ENCODE measurements at regions not wholly inside any gene's neighbourhood (a gene's known extent, or its start where the extent isn't known, plus 50 kb on each side); places are given as distances from the start of the nearest gene placed in this dataset.

DNA sequence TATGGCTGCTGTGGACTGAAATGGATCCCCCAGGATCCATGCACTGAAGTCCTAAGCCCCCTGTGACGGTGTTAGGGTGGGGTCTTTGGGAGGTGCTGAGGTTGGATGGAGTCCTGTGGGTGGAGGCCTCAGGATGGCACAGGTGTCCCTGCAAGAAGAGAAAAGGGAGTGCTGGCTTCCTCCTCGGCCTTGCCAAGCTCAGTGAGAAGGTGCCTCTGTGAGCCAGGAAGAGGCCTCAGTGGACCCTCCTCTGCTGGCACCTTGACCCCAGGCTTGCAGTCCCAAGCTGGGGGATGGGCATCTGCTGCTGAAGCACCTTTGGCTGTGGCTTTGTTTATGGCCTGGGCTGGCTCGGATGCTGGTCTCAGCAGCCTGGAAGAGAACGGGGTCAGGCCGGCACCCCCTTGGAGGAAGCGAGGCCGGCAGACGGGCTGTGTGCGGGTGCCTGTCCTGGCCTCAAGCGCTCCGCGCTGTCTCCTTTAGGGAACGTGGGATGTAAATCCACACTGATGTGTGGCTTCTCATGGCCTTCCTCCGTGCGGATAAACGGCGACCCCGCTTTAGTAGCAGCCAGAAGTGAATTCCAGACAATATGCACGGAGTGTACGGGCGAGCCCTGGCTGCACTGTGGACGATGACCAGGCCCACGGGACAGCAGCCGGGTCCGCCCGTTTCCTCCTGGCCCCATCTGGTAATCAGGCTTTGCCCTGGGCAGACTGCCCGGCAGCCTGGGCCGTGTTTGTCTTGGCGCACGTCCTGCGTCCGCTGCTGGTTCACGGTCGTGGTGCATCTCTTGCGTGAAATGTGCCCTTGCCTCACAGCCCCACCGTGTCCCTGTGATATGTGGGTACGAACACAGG lies 182.6 kb downstream of the ERMARD start:
- in situ Hi-C loops (cut with HindIII; ENCODE audit: low pct_unique_long_range_greater_than_20kb, low sequenced_read_pairs): no loop called here
- DNase-seq (ENCODE audit: low read depth, low spot score): no peak

DNA sequence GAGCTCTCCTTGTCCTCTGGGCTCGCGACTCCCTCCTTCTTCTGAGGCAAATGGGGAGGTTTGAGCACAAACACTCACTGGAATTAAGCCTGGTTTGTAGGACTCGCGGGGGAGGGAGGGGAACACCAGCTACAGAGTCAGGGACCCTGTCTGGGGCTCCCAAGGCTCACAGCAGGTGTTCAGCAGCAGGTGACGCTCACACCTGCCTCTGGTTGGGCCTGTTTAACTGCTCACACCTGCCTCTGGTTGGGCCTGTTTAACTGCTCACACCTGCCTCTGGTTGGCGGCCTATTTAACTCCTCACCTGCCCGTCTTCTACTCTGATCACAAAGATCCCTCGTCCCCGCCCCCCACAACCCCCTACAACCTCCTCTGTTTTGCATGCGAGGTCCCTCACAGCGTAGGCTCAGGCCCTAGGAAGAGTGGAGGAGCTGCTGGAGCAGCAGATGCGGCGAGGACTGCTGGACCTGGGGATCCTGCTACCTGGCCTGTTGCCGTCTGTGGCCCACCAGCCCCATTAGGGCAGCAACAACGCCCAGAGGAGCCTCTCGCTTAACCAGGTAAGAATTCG lies 181.9 kb downstream of the ERMARD start:
- in situ Hi-C loops (cut with HindIII; ENCODE audit: low pct_unique_long_range_greater_than_20kb, low sequenced_read_pairs): no loop called here
- no peak for DNase-seq (ENCODE audit: low read depth, low spot score)

DNA sequence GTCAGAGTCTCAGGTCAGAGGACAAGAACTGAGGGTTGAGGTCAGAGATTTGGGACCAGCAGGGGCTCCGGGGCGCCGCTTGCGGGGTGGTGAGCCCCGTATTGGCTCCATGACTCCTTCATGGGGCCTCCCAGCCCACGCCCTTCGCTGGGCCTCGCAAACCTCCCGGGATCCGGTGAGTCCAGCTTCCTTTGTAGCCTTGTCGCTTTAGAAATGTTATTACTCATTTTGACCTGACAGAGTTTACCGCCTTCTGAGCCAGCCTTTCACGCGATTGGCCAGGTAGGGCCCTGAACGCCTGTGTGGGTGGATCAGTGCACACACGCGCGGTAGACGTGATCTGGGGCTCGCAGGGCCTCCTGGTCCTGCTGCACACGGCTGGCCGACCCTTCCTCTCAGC lies 181.1 kb downstream of the ERMARD start:
- in situ Hi-C loops (cut with HindIII; ENCODE audit: low pct_unique_long_range_greater_than_20kb, low sequenced_read_pairs): no loop called here

DNA sequence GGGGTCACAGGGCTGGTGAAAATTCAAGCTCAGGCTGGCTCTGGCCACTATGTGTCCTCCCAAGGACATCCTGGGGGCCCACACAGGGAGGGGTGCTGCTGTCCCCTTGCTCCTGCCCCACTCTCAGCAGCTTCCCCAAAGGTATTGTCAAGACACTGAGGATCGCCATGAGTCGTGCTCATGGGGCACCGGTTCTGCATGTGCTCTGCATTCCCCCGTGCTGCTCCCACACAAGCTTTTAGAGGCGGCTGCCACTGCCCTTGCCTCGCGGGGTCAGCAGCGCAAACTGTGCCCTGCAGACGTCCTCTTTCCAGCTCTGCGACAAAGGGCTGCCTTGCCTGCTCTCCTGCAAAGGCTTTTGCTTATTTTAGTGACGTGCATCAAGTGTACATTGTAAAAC lies 179.8 kb downstream of the ERMARD start:
- in situ Hi-C loops (cut with HindIII; ENCODE audit: low pct_unique_long_range_greater_than_20kb, low sequenced_read_pairs): no loop called here
- no peak for DNase-seq (ENCODE audit: low read depth, low spot score)

More for the DNA sequence above, 181.1 kb downstream of the ERMARD start:
- DNase-seq (ENCODE audit: low read depth, low spot score): no peak

DNA sequence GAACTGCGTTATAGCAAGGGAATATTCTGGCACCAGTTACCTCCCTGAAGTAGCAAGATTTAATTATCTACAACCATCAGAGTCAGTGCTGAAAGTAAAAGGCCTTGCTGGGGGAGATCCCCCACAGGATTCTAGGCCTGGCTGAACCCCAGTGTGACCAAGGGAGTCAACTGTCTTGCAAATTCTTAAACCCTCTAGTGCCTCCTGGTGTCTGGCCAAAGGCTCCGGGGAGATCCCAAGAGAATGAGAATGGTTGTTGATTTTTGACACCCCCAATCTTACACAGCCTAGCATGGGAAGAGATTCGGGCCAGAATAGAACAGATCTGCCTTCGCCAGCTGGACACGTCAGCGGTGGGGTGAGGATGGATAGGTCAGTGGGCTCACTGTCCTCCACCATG lies 179.4 kb downstream of the ERMARD start:
- peak; percentile 6 for DNase-seq (ENCODE audit: low read depth, low spot score)
- in situ Hi-C loops (cut with HindIII; ENCODE audit: low pct_unique_long_range_greater_than_20kb, low sequenced_read_pairs): no loop called here

DNA sequence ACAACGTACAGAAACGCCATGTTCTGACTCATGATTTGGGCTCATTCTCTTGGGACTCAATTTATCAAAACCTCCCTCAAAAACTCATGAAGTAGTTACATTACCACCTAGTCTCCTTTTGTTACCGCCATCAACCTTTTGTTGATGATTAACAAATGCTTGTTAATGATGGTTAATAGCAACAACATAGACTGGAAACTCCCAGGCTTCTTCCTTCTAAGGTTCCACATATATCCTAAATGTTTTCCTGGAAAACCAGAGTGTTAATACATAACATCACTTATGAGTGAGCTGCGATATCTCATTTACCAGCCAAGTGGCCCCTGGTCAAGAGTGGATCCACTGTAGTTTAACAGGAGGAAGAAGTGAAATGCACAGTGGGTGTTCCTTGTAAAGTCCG lies 176.3 kb downstream of the ERMARD start:
- no peak for DNase-seq (ENCODE audit: low read depth, low spot score)
- in situ Hi-C loops (cut with HindIII; ENCODE audit: low pct_unique_long_range_greater_than_20kb, low sequenced_read_pairs): no loop called here

DNA sequence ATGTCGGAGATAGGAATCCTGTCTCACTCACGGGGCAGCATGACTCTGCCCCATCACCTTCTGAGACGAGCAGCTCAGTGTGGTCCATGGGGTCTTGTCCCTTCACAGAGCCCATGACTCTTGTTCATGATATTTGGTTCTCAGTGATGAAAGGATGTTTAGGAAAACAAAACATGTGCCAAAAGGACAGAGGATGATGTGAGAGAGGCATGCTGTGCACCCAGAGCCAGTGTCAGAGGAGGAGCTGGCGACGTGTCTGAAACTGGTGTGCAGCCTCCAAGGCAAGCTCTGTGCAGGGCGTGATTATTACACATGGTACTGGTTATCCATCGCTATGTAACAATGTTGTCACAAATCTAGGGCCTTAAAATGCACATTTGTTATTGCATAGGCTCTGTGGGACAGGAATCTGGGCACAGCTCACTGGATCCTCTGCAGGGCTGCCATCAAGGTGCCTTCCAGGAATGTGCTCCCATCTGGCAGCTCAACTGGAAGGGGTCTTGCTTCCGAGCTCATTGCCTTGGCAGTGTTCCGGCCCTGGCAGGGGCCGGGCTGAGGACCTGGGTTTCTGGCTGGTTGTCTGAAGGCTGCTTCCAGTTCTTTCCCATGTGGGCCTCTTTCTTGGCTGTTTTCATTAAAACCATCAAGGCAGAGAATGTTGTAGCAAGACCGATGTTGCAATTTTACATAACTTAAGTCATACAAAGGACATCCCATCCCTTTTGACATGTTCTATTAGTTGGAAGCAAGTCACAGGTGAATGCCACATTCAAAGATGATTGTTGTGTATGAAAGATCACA lies 175.4 kb downstream of the ERMARD start:
- DNase-seq (ENCODE audit: low read depth, low spot score): no peak
- in situ Hi-C loops (cut with HindIII; ENCODE audit: low pct_unique_long_range_greater_than_20kb, low sequenced_read_pairs): no loop called here

DNA sequence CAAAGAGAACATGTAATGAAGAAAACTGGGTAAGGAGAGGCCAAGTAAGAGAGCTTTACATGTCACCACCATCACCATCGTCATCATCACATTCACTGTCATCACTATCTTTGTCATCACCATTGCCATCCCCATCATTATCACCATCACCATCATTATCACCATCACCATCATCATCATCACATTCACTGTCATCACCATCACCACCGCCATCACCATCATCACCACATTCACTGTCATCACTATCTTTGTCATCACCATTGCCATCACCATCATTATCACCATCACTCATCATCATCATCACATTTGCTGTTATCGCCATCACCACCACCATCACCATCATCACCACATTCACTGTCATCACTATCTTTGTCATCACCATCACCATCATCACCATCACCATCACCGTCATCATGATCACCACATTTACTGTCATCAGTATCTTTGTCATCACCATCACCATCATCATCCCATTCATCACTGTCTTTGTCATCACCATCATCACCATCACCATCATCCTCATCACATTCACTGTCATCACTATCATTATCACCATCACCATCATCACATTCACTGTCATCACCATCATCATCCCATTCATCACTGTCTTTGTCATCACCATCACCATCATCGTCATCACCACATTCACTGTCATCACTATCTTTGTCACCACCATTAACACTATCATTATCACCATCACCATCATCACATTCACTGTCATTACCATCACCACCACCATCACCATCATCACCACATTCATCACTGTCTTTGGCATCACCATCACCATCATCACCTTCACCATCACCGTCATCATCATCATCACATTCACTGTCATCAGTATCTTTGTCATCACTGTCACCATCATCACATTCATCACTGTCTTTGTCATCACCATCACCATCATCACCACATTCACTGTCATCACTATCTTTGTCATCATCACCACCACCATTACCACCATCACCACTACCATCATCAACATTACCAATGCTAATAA lies 172.3 kb downstream of the ERMARD start:
- in situ Hi-C loops (cut with HindIII; ENCODE audit: low pct_unique_long_range_greater_than_20kb, low sequenced_read_pairs): no loop called here
- DNase-seq (ENCODE audit: low read depth, low spot score): no peak

DNA sequence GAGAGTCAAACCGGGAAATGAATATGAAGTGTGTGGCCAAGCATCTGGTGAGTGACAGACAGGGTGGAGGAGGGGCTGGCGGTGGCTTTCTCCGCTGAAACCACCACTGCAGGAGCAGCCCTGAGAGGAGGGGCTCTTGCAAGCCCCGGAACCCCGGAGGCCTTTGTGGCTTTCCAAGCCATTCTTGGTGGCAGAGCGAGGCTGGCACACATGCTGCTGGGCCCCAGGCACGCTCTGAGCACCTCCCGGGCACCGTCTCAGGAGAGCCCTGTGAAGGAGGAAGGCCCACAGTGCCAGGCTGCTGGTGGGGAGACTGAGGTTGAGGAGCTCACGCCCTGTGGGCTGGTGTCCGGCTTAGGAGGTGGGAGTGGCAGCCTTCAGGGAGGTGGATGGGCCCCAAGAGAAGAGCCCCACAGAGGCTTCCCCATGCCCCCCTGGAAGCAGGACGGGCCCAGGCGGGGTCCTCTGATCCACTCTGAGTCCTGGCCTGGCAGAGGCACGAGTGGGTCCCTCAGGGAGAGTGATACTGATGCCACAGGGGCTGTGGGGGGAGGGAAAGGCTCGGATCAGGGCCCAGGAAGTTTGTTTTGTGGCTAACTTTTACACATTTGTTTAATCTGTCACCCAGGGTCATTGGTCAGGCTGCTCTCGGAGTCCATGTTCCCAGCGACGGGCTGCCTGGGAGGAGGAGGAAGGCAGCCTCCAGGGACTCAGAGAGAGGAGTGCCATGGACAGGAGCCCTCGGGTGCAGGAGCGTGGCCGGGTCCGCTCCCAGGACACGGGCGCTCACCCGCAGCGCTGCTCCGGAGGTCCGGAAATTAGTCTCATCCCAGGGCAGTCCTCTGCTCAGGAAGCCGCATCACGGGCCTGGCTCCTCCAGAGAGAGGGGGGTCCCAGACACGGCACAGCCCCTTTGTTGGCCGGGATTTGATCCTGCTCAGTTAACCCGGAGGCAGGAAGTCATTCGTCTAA lies 170.7 kb downstream of the ERMARD start:
- DNase-seq (ENCODE audit: low read depth, low spot score): no peak
- in situ Hi-C loops (cut with HindIII; ENCODE audit: low pct_unique_long_range_greater_than_20kb, low sequenced_read_pairs): no loop called here

DNA sequence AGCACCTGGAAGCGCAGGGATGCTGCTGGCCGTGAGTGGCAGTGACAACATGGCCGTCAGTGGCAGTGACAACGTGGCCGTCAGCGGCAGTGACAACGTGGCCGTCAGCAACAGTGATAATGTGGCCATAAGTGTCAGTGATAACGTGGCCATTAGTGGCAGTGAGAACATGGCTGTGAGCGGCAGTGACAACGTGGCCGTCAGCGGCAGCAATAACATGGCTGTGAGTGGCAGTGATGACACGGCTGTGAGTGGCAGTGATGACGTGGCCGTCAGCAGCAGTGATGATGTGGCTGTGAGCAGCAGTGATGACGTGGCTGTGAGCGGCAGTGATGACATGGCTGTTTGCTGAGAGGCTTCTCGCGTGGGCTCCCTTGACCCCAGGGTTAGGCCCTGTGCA lies 169.8 kb downstream of the ERMARD start:
- no peak for DNase-seq (ENCODE audit: low read depth, low spot score)
- in situ Hi-C loops (cut with HindIII; ENCODE audit: low pct_unique_long_range_greater_than_20kb, low sequenced_read_pairs): no loop called here

DNA sequence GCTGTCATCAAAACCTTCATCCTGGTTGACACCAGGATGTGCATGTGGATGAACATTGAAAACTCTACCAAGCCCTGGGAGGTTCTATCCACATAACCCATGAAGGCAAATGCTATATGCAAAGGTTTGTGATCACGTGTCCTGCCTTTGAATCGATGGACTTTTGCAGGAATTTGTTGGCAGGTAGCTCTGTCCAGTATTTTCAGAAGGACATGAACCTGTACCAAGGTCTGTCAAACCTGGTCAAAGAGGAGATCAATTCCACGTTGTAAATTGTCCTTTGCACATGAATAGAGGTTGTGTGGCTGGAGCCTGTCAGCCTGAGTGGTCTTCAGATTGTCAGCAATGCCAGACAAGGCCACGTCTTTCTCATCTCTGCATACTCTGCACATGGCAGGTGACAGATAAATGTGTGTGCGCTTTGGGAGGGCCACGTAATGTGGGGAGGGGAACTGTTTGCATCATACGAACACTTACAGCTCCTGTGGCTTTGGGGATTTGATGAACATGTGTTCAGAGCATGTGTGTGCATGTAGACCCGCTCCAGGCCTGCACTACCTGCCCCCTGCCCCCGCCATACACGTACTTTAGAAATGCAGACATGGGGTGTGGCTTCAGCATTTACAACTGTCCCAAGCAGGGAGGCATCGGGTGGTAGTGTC lies 169.1 kb downstream of the ERMARD start:
- in situ Hi-C loops (cut with HindIII; ENCODE audit: low pct_unique_long_range_greater_than_20kb, low sequenced_read_pairs): no loop called here
- DNase-seq (ENCODE audit: low read depth, low spot score): no peak

DNA sequence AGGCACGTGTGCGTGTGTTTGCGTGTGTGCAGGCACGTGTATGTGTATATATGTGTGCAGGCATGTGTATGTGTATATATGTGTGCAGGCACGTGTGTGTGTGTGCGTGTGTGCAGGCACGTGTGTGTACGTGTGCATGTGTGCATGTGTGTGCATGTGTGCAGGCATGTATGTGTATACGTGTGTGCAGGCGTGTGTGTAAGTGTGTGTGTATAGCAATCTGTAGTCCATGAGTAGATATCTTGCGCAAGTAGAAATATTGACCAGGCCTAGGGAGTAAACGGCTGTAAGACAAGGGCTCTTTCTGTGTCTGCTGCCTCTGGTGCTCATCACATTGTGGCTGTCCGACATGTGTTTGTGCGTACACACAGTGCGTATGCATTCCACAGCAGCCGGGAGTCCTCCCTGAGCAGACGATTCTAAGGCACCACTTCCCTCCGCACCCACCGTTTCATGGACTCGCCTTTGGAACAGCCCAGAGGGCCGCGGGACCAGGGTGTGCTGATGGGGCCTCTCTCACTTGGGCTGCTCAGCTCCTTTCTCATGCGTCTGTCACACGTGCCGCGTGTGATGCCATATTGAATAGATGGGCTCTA lies 167.6 kb downstream of the ERMARD start:
- in situ Hi-C loops (cut with HindIII; ENCODE audit: low pct_unique_long_range_greater_than_20kb, low sequenced_read_pairs): no loop called here
- no peak for DNase-seq (ENCODE audit: low read depth, low spot score)

DNA sequence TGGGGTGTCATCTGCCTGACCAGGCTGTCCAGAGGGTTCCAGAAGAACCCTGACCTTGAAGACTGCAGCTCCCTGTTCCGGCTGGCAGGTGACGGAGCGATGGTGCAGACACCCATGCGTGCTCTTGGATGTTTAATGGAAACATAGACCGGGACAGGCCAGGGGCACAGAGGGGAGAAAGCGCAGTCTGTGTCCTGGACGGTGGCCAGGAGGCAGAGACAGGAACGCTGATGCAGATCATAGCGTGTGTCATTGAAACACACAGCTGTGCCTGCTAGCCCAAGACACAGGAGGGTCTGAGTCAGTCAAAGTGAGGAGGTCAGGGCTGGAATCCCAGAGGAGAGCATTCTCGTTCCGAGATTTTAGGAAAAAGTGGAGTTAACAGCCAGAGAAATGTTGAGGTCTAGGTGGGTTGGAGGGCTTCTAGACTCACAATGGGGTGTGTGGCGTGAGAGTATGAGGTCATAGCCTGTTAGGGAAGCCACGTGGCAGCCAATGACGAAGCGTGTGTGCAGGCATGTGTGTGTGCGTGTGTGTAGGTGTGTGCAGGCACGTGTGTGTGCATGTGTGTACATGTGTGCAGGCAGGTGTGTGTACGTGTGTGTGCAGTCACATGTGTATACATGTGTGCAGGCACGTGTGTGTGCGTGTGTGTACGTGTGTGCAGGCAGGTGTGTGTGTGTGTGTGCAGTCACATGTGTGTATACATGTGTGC lies 167.0 kb downstream of the ERMARD start:
- in situ Hi-C loops (cut with HindIII; ENCODE audit: low pct_unique_long_range_greater_than_20kb, low sequenced_read_pairs): no loop called here
- DNase-seq (ENCODE audit: low read depth, low spot score): no peak

DNA sequence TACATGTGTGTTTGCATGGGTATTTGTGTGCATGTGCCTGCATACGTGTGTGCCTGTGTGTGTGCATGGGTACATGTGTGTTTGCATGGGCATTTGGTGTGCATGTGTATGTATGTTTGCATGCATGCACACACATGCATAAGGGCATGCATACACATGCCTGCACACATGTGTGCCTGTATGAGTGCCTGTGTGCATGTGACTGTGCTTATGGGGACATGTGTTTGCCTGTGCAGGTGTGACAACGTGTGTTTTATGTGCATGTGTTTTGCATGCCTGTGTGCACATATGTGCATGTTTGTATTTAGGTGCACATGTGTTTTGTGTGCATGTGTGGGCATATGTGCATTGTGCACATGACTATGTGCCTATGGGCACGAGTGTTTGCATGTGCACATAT lies 165.7 kb downstream of the ERMARD start:
- in situ Hi-C loops (cut with HindIII; ENCODE audit: low pct_unique_long_range_greater_than_20kb, low sequenced_read_pairs): no loop called here
- no peak for DNase-seq (ENCODE audit: low read depth, low spot score)

Measured in SK-MEL-5 (cell line).